Head of caudate nucleus (tissue), 42 donors: ENCODE measurements at regions not wholly inside any gene's neighbourhood (a gene's known extent, or its start where the extent isn't known, plus 50 kb on each side); places are given as distances from the start of the nearest gene placed in this dataset.

Source experiments
- DNase-seq, 42 donors: peaks; one replicate each; pipeline versions ENCODE4 v3.0.0 to v3.0.0-alpha.2; 2020 to 2021; ENCODE audit warnings: mixed read lengths in 7 of 42
- intact Hi-C: fragments of 100-400 bp; cut with DNase I; formaldehyde crosslinking; loops from one replicate; pipeline ENCODE4 v1.15.0; 2022

GRCh38 chr5:3715062-3715461 lies 119.4 kb downstream of the IRX1 start:
- no peak for DNase-seq
- intact Hi-C loops: no loop called here

DNA sequence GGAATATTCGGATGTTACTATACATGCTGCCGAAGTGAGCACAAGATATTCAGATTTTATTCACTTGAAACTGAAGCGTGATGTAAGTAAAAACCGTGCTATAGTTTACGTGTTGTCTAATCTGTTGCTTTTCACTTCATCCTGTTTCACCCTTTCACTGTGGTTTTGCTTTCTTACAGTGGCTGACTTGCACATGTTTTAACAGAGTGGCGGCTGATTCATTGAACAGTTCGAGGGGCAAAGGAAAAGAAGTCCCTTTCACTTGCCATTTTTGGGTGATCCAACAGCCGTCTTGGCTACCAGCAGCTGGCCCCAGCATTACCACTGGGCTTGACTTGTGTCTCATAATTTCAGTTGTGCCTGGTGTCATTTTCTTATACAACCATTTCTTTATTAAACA lies 134.0 kb downstream of the IRX1 start:
- no peak for DNase-seq
- intact Hi-C loops: no loop called here

DNA sequence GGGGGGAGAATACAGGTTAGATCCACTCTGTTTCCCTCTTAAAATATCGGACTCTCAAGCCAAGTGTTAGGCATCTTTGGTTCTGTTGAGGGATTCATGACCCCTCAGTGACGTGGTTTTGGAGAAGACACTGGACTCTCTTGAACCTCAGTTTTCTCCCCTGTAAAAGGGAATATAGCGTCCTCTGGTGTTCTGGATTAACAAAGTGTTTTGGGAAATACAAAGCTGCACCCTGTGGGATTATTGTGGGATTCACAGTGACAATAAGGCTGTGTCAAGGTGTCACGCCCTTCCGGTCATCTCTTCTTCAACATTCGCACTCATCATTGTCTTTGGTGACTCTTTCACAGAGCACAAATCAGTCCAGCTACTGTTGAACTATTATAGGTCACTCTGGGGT lies 139.0 kb downstream of the IRX1 start:
- no peak for DNase-seq
- intact Hi-C loops: no loop called here

GRCh38 chr5:3736466-3736865 lies 140.8 kb downstream of the IRX1 start:
- peak in 1 of 42 donors; percentile 2 for DNase-seq
- intact Hi-C loops: no loop called here

GRCh38 chr5:3736926-3737325 lies 141.3 kb downstream of the IRX1 start:
- no peak for DNase-seq
- intact Hi-C loops: no loop called here

DNA sequence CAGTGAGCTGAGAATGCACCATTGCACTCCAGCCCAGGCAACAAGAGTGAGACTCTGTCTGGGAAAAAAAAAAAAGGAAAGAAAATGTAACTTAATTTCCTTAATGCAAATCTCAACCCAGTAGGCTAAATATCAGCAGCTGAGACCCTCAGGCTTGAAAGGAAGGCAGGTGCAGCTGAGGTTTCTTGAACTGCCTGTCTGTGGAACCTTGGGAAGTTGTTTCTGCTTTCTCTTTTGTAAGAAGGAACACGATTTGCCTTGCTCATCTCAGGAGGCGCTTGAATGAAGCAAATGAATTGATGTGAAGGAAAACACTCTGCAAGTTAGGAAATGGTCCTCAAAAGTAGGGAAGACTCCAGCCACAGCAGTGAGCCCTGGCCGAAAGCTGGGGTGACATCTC lies 143.3 kb downstream of the IRX1 start:
- no peak for DNase-seq
- intact Hi-C loops: no loop called here

- intact Hi-C loops: no loop called here
- no peak for DNase-seq
Observed at GRCh38 chr5:3740546-3741373, 145.1 kb downstream of the IRX1 start.

GRCh38 chr5:3741374-3741770 lies 145.7 kb downstream of the IRX1 start:
- intact Hi-C loops: no loop called here
- no peak for DNase-seq

DNA sequence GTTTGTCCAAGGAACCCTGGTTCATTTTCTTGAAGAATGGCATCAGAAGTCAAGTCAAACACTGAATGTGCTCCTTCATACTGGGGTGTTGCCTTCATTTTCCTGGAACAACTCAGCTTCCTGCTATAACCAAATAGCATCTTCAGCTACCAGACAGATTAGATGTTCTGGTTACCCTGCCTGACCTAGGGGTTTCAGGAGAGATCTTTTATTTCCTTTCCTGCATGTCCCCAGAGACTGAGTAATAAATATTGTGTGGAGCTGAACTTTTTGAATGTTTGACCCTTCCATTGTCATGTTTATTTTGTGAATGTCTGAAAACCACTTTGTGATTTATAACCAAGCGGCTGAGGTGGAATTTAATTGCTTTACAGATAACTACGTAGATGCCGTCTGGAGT lies 147.1 kb downstream of the IRX1 start:
- no peak for DNase-seq
- intact Hi-C loops: no loop called here

- intact Hi-C loops: no loop called here
- no peak for DNase-seq
Observed at GRCh38 chr5:3751846-3752245, 156.2 kb downstream of the IRX1 start.

DNA sequence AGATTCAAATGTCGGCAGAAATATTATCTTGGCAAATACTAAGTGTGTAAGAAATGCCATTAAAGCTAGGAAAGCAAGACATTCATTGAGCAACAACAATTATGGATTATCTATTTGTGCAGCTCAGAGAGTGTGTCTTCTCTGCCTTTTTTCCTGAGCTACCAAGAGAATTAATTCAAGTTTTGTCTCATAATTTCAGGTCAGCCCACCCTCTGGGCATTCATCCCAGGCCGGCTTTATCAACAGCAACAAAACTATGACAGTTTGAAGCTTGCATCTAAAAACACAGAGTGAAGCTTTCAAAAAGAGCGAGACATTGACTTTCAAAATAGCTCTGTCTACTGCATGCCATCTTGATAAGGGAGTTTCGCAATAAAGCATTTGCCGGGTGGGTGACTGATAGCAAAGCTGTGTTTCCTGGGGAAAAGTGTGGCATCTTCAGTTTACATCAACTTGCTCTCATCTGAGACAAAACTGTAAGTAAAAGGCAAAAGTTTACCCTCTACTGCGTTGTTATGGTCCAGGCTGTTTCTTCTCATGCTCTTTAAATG lies 182.4 kb downstream of the IRX1 start:
- DNase-seq: no peak
- intact Hi-C loops: no loop called here

DNA sequence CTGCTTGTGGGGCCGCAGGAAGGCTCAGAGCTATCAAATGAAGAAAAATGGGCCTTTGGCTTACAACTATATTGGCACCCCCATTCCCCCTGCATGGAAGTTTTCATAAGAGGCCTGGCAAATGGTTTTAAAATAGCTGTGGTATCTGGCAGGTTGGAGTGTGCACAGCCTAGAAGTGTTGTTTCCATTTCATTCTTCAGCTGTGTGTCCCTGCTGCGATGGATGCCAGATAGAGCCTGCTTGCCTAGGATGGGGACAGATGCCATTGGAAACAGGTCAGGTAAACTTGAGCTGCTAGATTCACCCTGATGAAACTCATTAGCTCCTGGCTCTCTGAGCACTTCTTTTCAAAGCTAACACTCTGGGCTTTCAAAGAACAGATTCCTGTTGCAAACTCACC lies 183.3 kb downstream of the IRX1 start:
- intact Hi-C loops: no loop called here
- DNase-seq: no peak

GRCh38 chr5:3780278-3780677 lies 184.6 kb downstream of the IRX1 start:
- DNase-seq: no peak
- intact Hi-C loops: no loop called here

GRCh38 chr5:3780907-3781306 lies 185.3 kb downstream of the IRX1 start:
- intact Hi-C loops: no loop called here
- DNase-seq: no peak

DNA sequence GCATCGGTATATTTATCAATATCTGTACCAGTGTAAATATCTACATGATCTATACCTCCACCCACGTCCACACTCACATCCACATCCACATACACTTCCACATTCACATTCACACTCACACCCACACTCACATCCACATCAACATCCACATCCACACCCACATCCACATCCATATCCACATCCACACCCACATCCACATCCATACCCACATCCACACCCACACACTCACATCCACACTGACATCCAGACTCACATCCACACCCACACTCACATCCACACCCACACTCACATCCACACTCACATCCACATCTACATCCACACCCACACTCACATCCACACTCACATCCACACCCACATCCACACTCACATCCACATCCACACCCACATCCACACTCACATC lies 189.2 kb downstream of the IRX1 start:
- intact Hi-C loops: no loop called here
- no peak for DNase-seq

- intact Hi-C loops: no loop called here
- DNase-seq: no peak
Observed at GRCh38 chr5:3786165-3786564, 190.5 kb downstream of the IRX1 start.

- no peak for DNase-seq
- intact Hi-C loops: no loop called here
Observed at GRCh38 chr5:3786891-3787430, 191.3 kb downstream of the IRX1 start.

DNA sequence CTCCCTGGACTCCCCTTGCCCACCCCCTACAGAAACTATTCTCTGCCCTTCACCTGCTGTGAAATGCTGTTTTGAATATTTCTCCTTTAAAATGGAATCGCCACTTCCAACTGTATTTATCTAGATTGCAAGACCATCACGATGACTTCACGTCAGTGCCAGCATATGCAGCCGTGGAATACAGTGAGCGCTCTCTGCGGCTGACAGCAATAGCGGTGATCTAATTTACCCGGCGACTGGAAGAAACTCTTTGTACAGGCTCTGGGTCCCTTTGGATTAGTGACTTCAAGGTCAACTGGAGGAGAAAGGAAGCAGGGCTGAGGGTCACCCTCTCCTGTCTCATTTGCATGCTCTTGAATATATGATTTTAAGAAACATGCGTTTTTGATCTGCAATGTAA lies 192.0 kb downstream of the IRX1 start:
- intact Hi-C loops: no loop called here
- no peak for DNase-seq

- DNase-seq: no peak
- intact Hi-C loops: no loop called here
Observed at GRCh38 chr5:3789519-3790193, 194.0 kb downstream of the IRX1 start.

GRCh38 chr5:3793162-3793561 lies 197.5 kb downstream of the IRX1 start:
- DNase-seq: no peak
- intact Hi-C loops: no loop called here
